HCT116 (cell line): ENCODE measurements at regions not wholly inside any gene's neighbourhood (a gene's known extent, or its start where the extent isn't known, plus 50 kb on each side); places are given as distances from the start of the nearest gene placed in this dataset.

Experiments
- ATAC-seq: fragments of 200-7000 bp; cut with Tn5 transposase; 2 replicates; pipeline ENCODE4 v1.9.1; 2020; ENCODE audit warnings: mild to moderate bottlenecking, moderate library complexity
- BruUV-seq: library from RNA; stranded (reverse); fragments of 400-500 nt; replicated peaks from 2 replicates; lab custom pipeline; 2021; lab: Mats Ljungman, UMichigan
- CTCF ChIA-PET: fragments of 300-600 bp; sonication (Branson Sonifier 250); formaldehyde crosslinking; loops from one replicate; lab custom pipeline; 2021; ENCODE audit warnings: antibody characterized with exemption; lab: Charles Lee
- POLR2A ChIA-PET: fragments of 300-600, 350-600 bp; sonication (Branson Sonifier 250); formaldehyde crosslinking; loops from one replicate; lab custom pipeline; 2021; ENCODE audit warnings: antibody characterized with exemption; lab: Charles Lee
- RAD21 ChIA-PET, 2 experiments: fragments of 300-600 bp; sonication (Branson Sonifier 250); formaldehyde crosslinking; loops; one replicate each; lab custom pipeline; 2023; ENCODE audit warnings: low total read pairs in 2 of 2; ENCODE audit not compliant: uncharacterized antibody in 2 of 2, unreplicated experiment in 2 of 2, low non-redundant PET in 1 of 2; lab: Charles Lee
- DNase-seq: peaks from one replicate; pipeline ENCODE4 v3.0.0-alpha.2; 2010; ENCODE audit warnings: low read depth, low spot score
- H2AFZ ChIP-seq: fragments of 200-600 bp; shearing (Covaris generic), sonication (generic); 2 replicates; pipeline ENCODE4 v1.6.1; 2017; ENCODE audit warnings: low read depth, mixed run types, mixed read lengths, antibody characterized with exemption, low read length; ENCODE audit not compliant: poor library complexity, severe bottlenecking
- H3K27ac ChIP-seq: 2 replicates; pipeline ENCODE4 v1.5.1; 2012; ENCODE audit warnings: low read depth, low read length
- H3K27me3 ChIP-seq: fragments of 200-600 bp; sonication (generic); 2 replicates; pipeline ENCODE4 v1.6.1; 2016; ENCODE audit warnings: mixed run types, low read length, mixed read lengths; ENCODE audit not compliant: insufficient read depth
- H3K36me3 ChIP-seq, 2 experiments: fragments of 200-500 bp in 1 of 2; fragments of 200-600 bp in 1 of 2; sonication (Bioruptor generic) in 1 of 2; sonication (generic) in 1 of 2; 2 replicates each; pipeline versions ENCODE4 v1.5.1 to v1.6.1; 2014 to 2016; ENCODE audit warnings: low read length in 2 of 2, inconsistent platforms in 1 of 2, mixed read lengths in 1 of 2, mixed run types in 1 of 2; ENCODE audit not compliant: insufficient read depth in 2 of 2, control insufficient read depth in 1 of 2
- H3K4me1 ChIP-seq, 2 experiments: fragments of 200-600 bp in 1 of 2; sonication (generic) in 1 of 2; 2 replicates each; pipeline versions ENCODE4 v1.5.1 to v1.6.1; 2012 to 2017; ENCODE audit warnings: low read length in 2 of 2, inconsistent platforms in 1 of 2, mild to moderate bottlenecking in 1 of 2, mixed read lengths in 1 of 2, mixed run types in 1 of 2, moderate library complexity in 1 of 2; ENCODE audit not compliant: insufficient read depth in 2 of 2, control insufficient read depth in 1 of 2
- H3K4me2 ChIP-seq: fragments of 200-600 bp; sonication (generic); 2 replicates; pipeline ENCODE4 v1.6.1; 2017; ENCODE audit warnings: mixed run types, low read length, mixed read lengths
- H3K4me3 ChIP-seq, 2 experiments: fragments of 200-600 bp in 1 of 2; sonication (generic) in 1 of 2; replicated peaks in 1 of 2; 2 replicates each; pipeline ENCODE4 v1.5.1; 2011 to 2016; ENCODE audit warnings: low read length in 2 of 2, control low read depth in 1 of 2, low read depth in 1 of 2, mild to moderate bottlenecking in 1 of 2, mixed read lengths in 1 of 2, mixed run types in 1 of 2
- H3K79me2 ChIP-seq: fragments of 200-600 bp; sonication (generic); 2 replicates; pipeline ENCODE4 v1.6.1; 2017; ENCODE audit warnings: mild to moderate bottlenecking, mixed run types, low read length, moderate library complexity, mixed read lengths; ENCODE audit not compliant: insufficient read depth
- H3K9ac ChIP-seq: fragments of 200-600 bp; sonication (generic); 2 replicates; pipeline ENCODE4 v1.6.1; 2016; ENCODE audit warnings: low read length, mixed read lengths
- H3K9me2 ChIP-seq: fragments of 200-600 bp; sonication (generic), shearing (Covaris generic); 2 replicates; pipeline ENCODE4 v1.6.1; 2017; ENCODE audit warnings: mixed run types, mild to moderate bottlenecking, moderate library complexity; ENCODE audit not compliant: insufficient read depth
- H3K9me3 ChIP-seq, 2 experiments: fragments of 200-500 bp in 1 of 2; fragments of 200-600 bp in 1 of 2; sonication (Bioruptor generic) in 1 of 2; sonication (generic) in 1 of 2; 2 replicates each; pipeline ENCODE4 v1.6.1; 2014 to 2017; ENCODE audit warnings: low read length in 2 of 2, mixed read lengths in 2 of 2, inconsistent platforms in 1 of 2, low read depth in 1 of 2, mild to moderate bottlenecking in 1 of 2, mixed run types in 1 of 2, moderate library complexity in 1 of 2; ENCODE audit not compliant: control insufficient read depth in 1 of 2, insufficient read depth in 1 of 2
- H4K20me1 ChIP-seq: fragments of 200-600 bp; sonication (generic), shearing (Covaris generic); 2 replicates; pipeline ENCODE4 v1.6.1; 2017; ENCODE audit warnings: mixed run types, mild to moderate bottlenecking, moderate library complexity; ENCODE audit not compliant: insufficient read depth
- ATF3 ChIP-seq: IDR thresholded peaks from 2 replicates; pipeline ENCODE4 v1.6.1; 2012
- CBX3 ChIP-seq: IDR thresholded peaks from 2 replicates; pipeline ENCODE4 v1.6.1; 2012; ENCODE audit warnings: low read depth
- CEBPB ChIP-seq: IDR thresholded peaks from 2 replicates; pipeline ENCODE4 v1.6.1; 2012; ENCODE audit warnings: low read depth
- EGR1 ChIP-seq: IDR thresholded peaks from 2 replicates; pipeline ENCODE4 v1.6.1; 2012; ENCODE audit warnings: low read depth
- ELF1 ChIP-seq: IDR thresholded peaks from 2 replicates; pipeline ENCODE4 v1.6.1; 2012; ENCODE audit warnings: low read depth, borderline replicate concordance
- EZH2 ChIP-seq: fragments of 200-600 bp; sonication (generic); IDR thresholded peaks from 2 replicates; pipeline ENCODE4 v1.6.1; 2017; ENCODE audit warnings: antibody characterized with exemption, mixed run types
- EZH2phosphoT487 ChIP-seq: fragments of 200-600 bp; IDR thresholded peaks from 2 replicates; pipeline ENCODE4 v1.6.1; 2018; ENCODE audit warnings: antibody characterized with exemption, borderline replicate concordance
- FOSL1 ChIP-seq: IDR thresholded peaks from 2 replicates; pipeline ENCODE4 v1.6.1; 2012; ENCODE audit warnings: low read depth
- JUND ChIP-seq: IDR thresholded peaks from 2 replicates; pipeline ENCODE4 v1.6.1; 2012
- MAX ChIP-seq: IDR thresholded peaks from 2 replicates; pipeline ENCODE4 v1.6.1; 2012
- POLR2A ChIP-seq: IDR thresholded peaks from 2 replicates; pipeline ENCODE4 v1.7.0; 2011; ENCODE audit warnings: borderline replicate concordance; ENCODE audit not compliant: insufficient read depth, insufficient read length; ENCODE audit errors: extremely low read depth
- POLR2AphosphoS5 ChIP-seq: IDR thresholded peaks from 2 replicates; pipeline ENCODE4 v1.6.1; 2011; ENCODE audit warnings: mild to moderate bottlenecking, low read depth, low read length, moderate library complexity
- RAD21 ChIP-seq: IDR thresholded peaks from 2 replicates; pipeline ENCODE4 v1.6.1; 2012; ENCODE audit warnings: low read depth, mild to moderate bottlenecking
- REST ChIP-seq: IDR thresholded peaks from 2 replicates; pipeline ENCODE4 v1.6.1; 2012; ENCODE audit warnings: low read depth
- SIN3A ChIP-seq: IDR thresholded peaks from 2 replicates; pipeline ENCODE4 v1.6.1; 2012; ENCODE audit warnings: low read depth
- SP1 ChIP-seq: IDR thresholded peaks from 2 replicates; pipeline ENCODE4 v1.6.1; 2012; ENCODE audit warnings: low read depth
- TCF7L2 ChIP-seq: IDR thresholded peaks from 2 replicates; pipeline ENCODE4 v1.7.0; 2011; ENCODE audit warnings: borderline replicate concordance, inconsistent platforms; ENCODE audit not compliant: insufficient read depth, insufficient read length; ENCODE audit errors: extremely low read depth
- ZNF274 ChIP-seq: fragments of 200-500 bp; sonication (Bioruptor generic); IDR thresholded peaks from 2 replicates; pipeline ENCODE4 v1.6.1; 2014; ENCODE audit warnings: mild to moderate bottlenecking, low read depth, low read length, inconsistent platforms
- intact Hi-C: fragments of 100-400 bp; cut with micrococcal nuclease; formaldehyde crosslinking; loops from 2 replicates; pipeline ENCODE4 v1.10.0; 2022
- TF ChIP-seq, protein P1 (sequence below): IDR thresholded peaks from 2 replicates; pipeline ENCODE4 v1.6.1; 2011; ENCODE audit warnings: mild to moderate bottlenecking, low read length, moderate library complexity; ENCODE audit not compliant: insufficient replicate concordance; ENCODE audit errors: extremely low read depth
- TF ChIP-seq, protein P2 (sequence below), 3 experiments: fragments of 200-600 bp in 1 of 3; sonication (generic) in 1 of 3; IDR thresholded peaks in 2 of 3; conservative IDR thresholded peaks in 1 of 3; 2 replicates each; pipeline ENCODE4 v1.5.1; 2012 to 2017; ENCODE audit warnings: low read depth in 2 of 3, low read length in 2 of 3, antibody characterized with exemption in 1 of 3, borderline replicate concordance in 1 of 3, control low read depth in 1 of 3, mild to moderate bottlenecking in 1 of 3, mixed read lengths in 1 of 3, mixed run types in 1 of 3, moderate library complexity in 1 of 3; ENCODE audit not compliant: insufficient read depth in 1 of 3

- intact Hi-C loops, result no loop called here
- ChIA-PET CTCF (no interaction called here), POLR2A (no interaction called here), RAD21 (no interaction called here)
- no peak overlapping the region for H3K4me2 ChIP-seq
- DNase-seq, result no peak
- H4K20me1 ChIP-seq, result no peaks in the 10 kb centered on the region
- H3K36me3 ChIP-seq, result no peaks in the 10 kb centered on the region
- no peaks in the 10 kb centered on the region for H3K9me2 ChIP-seq
- H3K27ac ChIP-seq, result no peak overlapping the region
- H3K27me3 ChIP-seq, result no peaks in the 10 kb centered on the region
- H3K4me1 ChIP-seq, result no peaks in the 10 kb centered on the region
- BruUV-seq, result no TSS peak
- H3K9me3 ChIP-seq, result no peaks in the 10 kb centered on the region
- H2AFZ ChIP-seq, result no peak overlapping the region
- H3K4me3 ChIP-seq, result no peak overlapping the region
- no peaks in the 10 kb centered on the region for H3K79me2 ChIP-seq
- TF ChIP-seq RAD21 (no peak), SP1 (no peak), POLR2AphosphoS5 (no peak), CEBPB (no peak), CBX3 (no peak), MAX (no peak), ELF1 (no peak), ZNF274 (no peak), POLR2A (no peak), JUND (no peak), EZH2 (no peak), EGR1 (no peak), SIN3A (no peak), ATF3 (no peak), FOSL1 (no peak), EZH2phosphoT487 (no peak), REST (no peak), TCF7L2 (no peak)
- TF ChIP-seq, protein P1, sequence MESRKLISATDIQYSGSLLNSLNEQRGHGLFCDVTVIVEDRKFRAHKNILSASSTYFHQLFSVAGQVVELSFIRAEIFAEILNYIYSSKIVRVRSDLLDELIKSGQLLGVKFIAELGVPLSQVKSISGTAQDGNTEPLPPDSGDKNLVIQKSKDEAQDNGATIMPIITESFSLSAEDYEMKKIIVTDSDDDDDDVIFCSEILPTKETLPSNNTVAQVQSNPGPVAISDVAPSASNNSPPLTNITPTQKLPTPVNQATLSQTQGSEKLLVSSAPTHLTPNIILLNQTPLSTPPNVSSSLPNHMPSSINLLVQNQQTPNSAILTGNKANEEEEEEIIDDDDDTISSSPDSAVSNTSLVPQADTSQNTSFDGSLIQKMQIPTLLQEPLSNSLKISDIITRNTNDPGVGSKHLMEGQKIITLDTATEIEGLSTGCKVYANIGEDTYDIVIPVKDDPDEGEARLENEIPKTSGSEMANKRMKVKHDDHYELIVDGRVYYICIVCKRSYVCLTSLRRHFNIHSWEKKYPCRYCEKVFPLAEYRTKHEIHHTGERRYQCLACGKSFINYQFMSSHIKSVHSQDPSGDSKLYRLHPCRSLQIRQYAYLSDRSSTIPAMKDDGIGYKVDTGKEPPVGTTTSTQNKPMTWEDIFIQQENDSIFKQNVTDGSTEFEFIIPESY, result no peak
- TF ChIP-seq, protein P2, sequence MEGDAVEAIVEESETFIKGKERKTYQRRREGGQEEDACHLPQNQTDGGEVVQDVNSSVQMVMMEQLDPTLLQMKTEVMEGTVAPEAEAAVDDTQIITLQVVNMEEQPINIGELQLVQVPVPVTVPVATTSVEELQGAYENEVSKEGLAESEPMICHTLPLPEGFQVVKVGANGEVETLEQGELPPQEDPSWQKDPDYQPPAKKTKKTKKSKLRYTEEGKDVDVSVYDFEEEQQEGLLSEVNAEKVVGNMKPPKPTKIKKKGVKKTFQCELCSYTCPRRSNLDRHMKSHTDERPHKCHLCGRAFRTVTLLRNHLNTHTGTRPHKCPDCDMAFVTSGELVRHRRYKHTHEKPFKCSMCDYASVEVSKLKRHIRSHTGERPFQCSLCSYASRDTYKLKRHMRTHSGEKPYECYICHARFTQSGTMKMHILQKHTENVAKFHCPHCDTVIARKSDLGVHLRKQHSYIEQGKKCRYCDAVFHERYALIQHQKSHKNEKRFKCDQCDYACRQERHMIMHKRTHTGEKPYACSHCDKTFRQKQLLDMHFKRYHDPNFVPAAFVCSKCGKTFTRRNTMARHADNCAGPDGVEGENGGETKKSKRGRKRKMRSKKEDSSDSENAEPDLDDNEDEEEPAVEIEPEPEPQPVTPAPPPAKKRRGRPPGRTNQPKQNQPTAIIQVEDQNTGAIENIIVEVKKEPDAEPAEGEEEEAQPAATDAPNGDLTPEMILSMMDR (IDR thresholded peaks at IDR 0.05 in 2 of 3, conservative IDR thresholded peaks at IDR 0.05 in 1 of 3; ENCODE audit: borderline replicate concordance in 1 of 3, insufficient read depth in 1 of 3, low read depth in 2 of 3, low read length in 2 of 3), result no peak
- TF ChIP-seq, all 23 proteins: peak for 0
- no peak overlapping the region for H3K9ac ChIP-seq
- no peak for ATAC-seq
These were observed 326.1 kb upstream of the USP24 start for GRCh38 chr1:55541296-55541695.
